SKM-1 (cell line): ENCODE measurements at regions not wholly inside any gene's neighbourhood (a gene's known extent, or its start where the extent isn't known, plus 50 kb on each side); places are given as distances from the start of the nearest gene placed in this dataset.
"Not testable (repeated sequence)": the region's sequence is repeated elsewhere in the genome, so short reads cannot be mapped to it uniquely, and the experiment has no call there.

Source experiments
- DNase-seq: peaks from one replicate; lab custom pipeline; 2025; ENCODE audit not compliant: unreplicated experiment; lab: John Stamatoyannopoulos, UW

DNA sequence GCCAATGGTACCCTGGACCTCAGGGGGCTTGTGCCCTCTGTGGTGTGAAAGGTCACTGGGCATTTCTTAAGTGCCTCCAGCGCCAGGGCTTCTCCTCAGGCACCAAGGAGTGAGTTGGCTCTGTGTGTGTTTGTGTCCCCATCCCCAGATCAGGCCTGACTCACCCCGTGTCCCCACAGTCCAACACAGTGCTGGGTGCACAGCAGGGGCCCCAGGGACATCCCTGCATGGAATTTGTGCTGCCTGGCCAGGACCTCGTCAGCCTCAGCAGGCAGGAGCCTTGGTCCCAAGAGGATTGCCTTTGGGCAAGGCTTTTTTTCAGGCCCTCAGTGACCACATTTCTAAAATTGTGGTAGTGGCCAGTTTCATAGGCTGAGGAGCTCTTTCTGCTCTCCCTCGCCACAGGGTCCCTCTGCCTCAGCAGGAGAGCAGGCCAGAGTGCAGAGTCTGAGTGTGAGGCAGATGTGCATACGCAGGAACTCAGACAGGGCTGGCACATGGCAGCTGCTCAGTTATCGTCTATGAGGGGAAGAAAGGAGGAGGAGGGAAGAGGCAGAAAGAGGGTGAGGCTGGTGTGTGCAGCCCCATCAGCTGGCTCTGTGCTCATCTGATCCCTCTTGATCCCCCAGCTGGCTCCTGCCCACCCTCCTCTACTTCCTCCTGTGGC, 215.6 kb downstream of the RPLP1 start:
- DNase-seq, result peak; percentile 19

GRCh38 chr15:69668963-69669362, 216.3 kb downstream of the RPLP1 start:
- DNase-seq, result peak; percentile 26

DNA sequence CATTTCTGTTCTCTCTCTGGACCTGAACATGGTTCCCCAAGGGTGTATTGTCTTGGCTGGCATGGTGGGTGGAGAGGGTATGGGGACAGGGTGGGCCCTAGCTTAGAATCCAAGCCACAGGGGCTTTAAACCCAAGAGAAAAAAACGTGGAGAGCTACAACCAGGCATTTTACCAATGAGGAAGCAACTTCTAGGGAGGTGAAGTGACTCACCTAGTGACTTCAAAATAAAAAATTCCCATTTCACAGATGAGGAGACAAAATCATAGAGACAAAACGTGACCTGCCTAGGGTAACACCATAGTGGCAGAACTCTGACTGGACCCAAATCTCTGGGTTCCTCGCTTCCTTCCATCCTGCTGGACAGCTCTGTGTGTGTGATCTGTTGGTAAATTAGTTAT, 216.8 kb downstream of the RPLP1 start:
- DNase-seq, result no peak

DNA sequence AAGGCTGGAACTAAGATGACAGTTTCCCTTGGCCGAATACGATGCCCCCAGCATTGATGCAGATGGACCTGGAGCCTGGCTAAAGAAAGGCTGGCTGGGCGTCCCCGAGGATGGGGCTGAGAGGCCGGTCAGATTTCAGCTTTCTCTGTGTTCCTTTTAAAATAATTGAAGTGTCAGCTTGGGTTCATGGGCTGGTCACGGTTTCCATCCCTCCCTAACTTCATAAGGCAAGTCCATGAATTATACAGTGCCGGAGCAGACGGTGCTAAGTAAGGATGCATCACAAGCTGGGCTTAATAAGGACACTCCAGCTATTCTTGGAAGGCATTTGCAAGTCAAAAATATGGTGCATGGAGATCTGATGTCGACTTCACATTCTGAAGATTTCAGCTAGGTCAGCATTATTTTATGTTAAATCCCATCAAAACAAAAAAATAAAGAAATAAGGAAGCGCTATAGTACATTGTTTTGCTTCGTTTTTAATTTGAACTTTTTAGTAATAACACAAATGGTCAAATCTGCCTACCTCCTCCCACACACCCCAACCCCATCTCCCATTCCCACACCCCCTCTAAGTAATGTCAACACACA, 220.8 kb downstream of the RPLP1 start:
- no peak for DNase-seq

DNA sequence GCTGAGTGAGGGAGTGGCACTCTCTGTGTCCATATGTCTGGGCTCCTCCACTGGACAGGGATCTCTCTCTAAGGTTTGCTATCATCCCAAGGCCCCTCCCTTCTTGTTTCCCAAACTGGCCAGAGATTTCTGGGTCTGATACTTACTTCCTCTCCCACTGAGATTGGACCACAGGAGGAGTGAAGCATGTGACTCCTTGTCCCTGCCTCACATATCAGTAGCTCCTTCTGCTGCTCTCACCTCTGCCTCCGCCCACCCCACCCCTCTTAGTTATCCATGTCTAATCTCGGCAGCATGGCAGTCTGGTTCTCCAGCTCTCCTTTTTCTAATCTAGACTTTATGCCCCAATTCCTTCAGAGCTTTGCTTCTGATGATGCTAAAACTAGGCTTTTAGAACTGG, 223.1 kb downstream of the RPLP1 start:
- no peak for DNase-seq

- no peak for DNase-seq
Observed at GRCh38 chr15:69677403-69677802, 224.8 kb downstream of the RPLP1 start.

DNA sequence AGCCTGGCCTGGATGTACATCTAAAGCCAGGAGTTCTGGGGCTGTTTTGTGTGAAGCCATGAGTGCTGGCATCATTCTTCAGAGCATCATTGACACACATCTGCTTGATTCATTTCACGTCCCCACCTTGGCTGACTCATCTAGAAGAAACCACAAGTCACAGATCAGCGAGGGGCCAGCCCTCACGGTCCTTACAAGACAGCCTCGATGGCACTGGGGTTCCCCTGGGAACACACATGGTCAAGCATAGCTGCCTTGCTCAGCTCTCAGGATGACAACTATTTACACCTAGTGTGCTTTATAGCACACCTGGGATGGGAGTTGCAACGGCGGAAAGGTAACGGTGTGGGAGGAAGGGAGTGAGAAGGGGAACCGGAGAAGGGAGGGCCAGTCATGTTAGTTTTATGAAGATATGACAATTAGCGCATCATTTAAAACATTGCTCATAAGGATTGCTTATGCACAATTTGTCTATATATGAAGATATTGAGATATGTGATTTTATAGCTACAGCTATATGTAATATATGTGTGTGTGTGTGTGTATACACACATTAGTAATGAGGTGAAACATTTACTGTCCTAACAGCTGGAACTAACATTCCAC, 227.1 kb downstream of the RPLP1 start:
- no peak for DNase-seq

DNA sequence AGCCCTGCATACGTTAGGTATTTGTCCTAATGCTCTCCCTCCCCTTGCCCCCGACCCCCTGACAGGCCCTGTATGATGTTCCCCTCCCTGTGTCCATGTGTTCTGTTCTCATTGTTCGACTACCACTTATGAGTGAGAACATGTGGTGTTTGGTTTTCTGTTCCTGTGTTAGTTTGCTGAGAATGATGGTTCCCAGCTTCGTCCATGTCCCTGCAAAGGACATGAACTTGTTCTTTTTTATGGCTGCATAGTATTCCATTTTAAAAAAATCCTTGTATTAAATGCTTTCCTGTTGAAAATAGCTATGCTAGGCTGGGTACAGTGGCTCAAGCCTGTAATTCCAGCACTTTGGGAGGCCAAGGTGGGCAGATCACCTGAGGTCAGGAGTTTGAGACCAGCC, 232.2 kb downstream of the RPLP1 start:
- not testable (repeated sequence) for DNase-seq

DNA sequence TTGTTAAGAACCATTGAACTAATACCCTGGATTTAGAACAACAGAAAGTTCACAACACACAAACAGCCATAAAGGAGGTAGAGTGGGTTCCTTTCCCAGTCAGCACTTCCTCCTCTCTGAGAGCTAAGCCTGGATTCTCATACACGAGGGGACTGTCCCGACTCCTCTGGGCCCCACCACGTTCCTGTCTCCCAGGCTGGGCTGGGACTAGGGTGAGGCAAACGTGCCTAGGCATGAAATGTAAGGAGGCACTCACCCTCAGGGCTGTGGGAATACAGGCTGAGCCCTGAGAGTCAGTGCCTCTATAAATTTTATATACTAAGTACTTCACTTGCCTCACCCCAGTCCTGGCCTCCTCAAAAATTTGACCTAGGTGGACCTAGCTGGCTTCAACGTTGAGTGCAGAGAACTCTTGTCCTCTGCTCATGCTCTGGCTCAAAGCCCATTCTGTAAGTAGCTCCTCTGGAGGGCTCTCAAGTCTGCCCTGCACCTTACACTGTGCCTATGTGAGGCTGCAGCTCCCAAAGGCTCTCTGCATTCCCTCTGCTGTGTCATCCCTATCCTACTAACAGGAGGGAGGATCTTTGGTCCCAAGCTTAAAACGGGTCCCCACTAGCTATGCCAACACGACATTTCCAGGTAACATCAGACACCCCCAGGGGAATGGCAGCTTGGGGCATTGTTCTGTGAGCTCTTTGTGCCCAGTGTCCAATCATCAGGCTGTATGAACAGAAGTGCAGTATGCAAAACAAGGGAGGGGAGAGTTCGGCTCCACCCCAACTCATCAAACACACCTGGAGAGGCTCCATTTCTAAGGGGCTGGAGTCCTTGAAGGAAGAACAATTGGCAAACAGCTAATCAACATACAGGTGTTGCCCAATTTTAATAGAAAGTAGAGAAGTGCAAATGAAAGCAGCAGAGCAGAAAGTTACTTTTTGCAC, 233.2 kb downstream of the RPLP1 start:
- no peak for DNase-seq

DNA sequence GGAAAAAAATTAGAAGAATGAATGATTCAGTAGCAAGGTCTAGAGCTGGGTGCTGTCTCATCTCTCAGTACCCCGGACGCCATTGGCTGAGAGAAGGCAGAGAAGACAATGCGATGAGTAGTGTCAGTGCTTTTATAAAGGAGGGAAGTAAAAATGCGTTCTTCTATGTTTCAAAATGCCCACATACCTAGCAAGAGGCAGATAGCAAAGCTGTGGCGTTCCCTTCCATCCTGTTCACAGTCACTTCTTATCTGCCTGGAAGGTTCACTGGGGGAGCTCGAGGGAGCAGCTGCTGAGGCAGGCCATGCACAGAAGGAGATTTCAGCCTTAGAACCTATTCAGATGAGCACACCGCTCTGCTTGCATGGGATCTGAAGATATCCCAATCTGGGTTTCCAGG, 234.0 kb downstream of the RPLP1 start:
- DNase-seq, result no peak

DNA sequence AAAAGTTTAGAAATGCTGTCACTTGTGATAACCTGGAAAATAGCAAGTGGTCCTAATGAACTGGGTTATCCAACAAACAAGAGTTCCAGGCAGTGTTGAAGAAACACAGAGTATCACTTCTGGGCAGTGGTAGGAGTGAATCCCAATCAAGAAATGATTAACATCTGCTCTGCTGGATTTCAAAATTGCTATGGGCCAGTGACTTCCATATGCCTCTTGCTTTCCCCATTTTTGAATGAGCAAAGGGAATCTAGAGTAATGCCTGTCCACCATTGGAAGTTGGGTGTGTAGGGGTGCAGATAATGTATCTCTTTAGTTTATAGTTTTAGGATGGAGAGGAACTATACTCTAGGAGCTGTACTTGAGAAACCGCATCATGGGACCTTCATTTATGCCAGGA, 236.5 kb downstream of the RPLP1 start:
- DNase-seq, result no peak

DNA sequence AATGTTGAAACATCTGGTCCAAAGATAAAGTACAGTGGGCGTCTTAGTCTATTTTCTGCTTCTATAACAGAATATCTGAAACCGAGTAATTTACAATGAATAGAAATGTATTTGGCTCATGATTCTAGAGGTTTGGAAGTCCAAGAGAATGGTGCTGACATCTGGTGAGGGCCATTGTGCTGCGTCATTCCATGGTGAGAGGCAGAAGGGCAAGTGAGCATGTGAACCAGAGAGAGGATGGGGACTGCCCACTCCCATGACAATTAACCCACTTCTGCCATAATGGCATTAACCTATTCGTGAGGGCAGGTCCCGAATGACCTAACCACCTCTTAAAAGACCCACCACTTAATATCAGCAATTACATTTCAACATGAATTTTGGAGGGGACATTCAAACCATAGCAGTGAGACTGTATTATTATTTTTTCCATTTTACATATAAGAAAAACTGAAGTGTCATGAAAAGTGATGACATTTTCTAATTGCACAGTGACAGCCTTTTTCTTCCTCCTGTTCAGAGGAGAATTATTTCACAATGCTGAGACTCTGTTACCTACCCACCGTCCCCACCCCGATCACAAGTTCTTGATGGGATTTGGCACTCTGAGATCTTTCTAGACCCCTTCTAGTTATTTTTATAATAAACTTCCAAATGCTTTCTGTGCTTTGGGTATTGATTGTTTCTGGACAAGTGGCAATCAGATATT, 238.8 kb downstream of the RPLP1 start:
- no peak for DNase-seq

GRCh38 chr15:69692342-69692741, 239.7 kb downstream of the RPLP1 start:
- no peak for DNase-seq

GRCh38 chr15:69693059-69693458, 240.4 kb downstream of the RPLP1 start:
- DNase-seq, result no peak

GRCh38 chr15:69696946-69697345, 244.3 kb downstream of the RPLP1 start:
- no peak for DNase-seq

GRCh38 chr15:69697916-69698315, 245.3 kb downstream of the RPLP1 start:
- DNase-seq, result peak; percentile 8

DNA sequence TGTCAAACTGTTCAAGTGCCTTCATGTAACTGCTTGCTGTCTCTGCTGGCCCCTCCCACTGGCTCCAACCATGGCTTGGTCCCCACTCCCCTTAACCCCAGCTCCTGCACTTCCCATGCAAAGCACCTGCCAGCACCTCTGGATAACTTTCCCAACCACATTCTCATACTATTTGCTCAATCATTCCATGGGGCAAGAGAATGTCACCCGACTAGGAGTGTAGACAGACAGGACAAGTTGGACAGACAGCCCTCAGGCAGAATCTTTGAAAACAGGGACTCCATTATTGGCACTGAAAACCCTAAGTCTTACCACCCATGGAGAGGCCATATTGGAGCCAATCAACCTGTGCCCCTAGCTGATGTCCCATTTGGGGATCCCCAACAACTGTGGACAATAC, 246.5 kb downstream of the RPLP1 start:
- no peak for DNase-seq

DNA sequence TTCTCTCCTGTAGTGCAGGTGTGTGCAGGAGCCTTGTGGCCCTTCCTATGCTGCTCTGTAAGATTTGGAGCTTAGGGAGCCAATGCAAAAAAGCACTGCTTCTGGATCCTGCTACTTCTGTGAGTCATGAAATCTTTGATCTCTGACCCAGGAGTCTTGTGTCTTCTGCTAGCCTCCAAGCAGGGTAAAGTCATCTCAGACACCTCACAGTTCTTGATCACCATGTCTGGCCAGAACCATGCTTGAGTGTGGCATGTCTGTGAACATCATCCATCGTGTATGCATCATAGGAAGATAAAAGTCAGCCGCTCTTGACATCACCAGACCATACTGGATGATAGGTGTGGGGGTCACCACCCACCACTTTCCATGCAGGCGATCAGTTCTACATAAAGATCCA, 247.8 kb downstream of the RPLP1 start:
- DNase-seq, result no peak

DNA sequence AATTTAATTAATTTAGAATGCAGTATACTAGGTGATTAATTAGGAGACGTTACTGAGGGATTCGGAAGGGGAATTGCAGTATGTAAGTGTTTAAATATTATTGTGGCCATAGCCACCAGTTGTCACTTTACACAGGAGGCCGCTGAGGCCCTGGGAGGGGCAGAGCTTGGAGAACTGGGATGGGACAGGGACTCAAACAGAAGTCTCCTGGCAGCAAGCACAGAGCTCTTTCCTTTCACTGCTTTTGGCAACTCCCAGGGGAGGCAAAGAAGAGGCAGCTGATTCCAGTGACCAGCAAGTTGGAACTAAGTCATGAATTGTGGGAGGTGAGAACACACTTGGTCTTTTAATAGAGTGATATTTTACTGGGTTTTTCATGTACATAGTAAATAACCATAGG, 248.6 kb downstream of the RPLP1 start:
- no peak for DNase-seq

DNA sequence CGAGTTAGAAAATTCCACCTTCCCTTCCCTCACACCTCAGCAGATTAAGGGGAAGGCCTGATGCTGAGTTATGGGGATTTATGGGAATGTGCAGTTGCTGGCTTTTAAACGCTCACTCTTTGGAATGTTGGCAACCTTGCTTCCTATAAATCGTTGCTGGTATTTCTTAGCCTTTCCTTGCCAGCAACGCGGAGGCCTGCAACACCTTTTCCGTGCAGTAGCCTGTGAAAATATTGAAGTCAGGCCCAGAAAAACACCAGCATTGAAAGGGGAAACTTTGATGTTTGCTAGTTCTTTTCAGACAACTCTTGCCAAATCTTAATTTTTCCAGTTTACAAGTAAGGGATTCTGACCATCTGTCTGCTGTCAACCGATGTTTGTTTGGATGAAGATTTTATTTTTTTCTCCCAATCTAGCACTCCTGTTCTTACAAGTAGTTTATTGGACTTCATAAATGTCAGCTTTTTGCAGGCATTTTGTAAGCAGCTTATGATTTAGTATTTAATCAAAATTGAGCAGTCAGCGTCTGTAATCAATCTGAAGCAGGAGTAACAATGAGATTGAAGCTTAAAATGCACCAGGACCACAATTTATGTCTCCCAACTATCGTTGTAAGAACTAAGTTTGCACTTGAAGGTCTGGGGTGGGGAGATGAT, 251.0 kb downstream of the RPLP1 start:
- no peak for DNase-seq
